ENCODE measurements at regions not wholly inside any gene's neighbourhood (a gene's known extent, or its start where the extent isn't known, plus 50 kb on each side); places are given as distances from the start of the nearest gene placed in this dataset.
"Not testable (repeated sequence)": the region's sequence is repeated elsewhere in the genome, so short reads cannot be mapped to it uniquely, and the experiment has no call there.

DNA sequence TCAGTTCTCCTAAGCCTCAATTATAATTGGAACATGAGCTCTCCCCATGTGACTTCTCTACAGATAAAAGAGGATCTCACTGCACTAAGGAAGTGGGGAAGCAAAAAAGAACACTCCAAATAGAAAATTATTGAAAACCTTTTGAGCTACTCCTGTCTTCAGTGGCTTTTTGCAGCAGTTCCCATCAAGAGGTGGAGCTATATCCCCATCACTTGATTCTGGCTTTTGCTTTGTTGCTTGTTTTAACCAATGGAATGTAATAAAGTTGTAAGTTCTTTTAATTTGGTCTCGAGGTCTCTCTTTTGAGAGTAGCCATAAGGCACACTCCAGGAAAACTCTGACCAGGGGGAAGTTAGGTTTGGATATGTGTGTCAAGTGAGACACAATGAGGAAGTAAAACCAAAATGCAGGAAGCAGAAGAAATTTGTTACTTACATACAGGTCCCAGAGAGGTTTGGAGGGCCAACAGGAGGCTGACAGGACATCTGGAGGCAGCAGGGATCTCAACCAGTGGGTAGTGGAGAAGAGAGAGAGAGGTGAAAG lies 569.4 kb downstream of the HTR7 start:
- intact Hi-C loops (cut with micrococcal nuclease), result no loop called here

DNA sequence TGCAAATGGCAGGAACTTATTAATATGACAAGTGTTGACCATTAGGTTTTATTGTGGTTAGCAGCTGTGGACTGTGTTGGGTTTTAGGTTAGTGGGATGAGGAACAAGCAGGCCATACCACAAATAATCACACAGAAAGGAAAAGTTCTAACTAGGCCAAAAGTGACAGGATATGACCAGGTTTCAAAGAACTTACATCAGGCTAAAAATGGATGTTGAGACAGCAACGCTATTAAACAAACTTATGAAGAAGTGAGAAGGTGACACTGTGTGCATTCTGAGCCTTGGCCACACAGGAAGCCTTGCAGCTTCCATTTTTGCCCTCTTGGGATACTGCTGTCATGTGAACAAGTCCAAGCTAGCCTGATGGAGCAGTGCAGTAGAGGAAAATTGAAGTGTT lies 568.8 kb downstream of the HTR7 start:
- intact Hi-C loops (cut with micrococcal nuclease), result no loop called here
- DNase-seq (no peak), ATAC-seq (peak; percentile 47)

More for the DNA sequence above, 569.4 kb downstream of the HTR7 start:
- ATAC-seq (peak; percentile 63), DNase-seq (no peak)

DNA sequence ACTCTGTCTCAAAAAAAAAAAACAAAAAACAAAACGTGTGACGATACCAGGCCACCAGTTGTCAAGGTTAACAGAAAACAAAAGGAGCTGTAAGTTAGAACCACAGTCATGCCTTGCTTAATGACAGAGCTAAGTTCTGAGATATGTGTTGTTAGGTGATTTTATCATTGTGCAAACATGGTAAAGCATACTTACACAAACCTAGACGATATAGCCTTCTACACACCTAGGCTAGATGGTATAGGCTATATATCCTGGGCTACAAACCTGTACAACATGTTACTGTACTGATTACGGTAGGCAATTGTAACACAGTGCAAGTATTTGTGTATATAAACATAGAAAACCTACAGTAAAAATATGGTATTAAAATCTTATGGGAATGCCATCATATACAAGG lies 564.2 kb downstream of the HTR7 start:
- no peak for DNase-seq
- intact Hi-C loops (cut with micrococcal nuclease), result no loop called here
- no peak for ATAC-seq

DNA sequence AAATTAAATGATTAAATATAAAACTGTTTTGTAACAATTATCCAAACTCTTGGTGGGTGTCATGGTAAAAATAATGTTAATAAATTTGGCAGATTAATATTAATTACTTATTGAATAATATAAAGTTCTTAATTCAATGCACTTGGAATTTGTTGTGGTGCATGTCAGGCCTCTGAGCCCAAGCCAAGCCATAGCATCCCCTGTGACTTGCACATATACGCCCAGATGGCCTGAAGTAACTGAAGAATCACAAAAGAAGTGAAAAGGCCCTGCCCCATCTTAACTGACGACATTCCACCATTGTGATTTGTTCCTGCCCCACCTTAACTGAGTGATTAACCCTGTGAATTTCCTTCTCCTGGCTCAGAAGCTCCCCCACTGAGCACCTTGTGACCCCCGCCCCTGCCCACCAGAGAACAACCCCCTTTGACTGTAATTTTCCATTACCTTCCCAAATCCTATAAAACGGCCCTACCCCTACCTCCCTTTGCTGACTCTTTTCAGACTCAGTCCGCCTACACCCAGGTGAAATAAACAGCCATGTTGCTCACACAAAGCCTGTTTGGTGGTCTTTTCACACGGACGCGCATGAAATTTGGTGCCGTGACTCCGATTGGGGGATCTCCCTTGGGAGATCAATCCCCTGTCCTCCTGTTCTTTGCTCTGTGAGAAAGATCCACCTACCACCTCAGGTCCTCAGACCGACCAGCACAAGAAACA lies 562.9 kb downstream of the HTR7 start:
- DNase-seq; intact Hi-C loops (cut with micrococcal nuclease); ATAC-seq: not testable (repeated sequence)

DNA sequence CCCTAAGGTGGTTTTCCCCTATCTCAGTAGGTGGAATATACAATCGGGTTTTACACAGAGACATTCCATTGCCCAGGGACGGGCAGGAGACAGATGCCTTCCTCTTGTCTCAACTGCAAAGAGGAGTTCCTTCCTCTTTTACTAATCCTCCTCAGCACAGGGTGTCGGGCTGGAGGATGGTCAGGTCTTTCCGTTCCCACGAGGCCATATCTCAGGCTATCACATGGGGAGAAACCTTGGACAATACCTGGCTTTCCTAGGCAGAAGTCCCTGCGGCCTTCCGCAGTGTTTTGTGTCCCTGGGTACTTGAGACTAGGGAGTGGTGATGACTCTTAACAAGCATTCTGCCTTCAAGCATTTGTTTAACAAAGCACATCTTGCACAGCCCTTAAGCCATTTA lies 555.8 kb downstream of the HTR7 start:
- DNase-seq; intact Hi-C loops (cut with micrococcal nuclease); ATAC-seq: not testable (repeated sequence)

DNA sequence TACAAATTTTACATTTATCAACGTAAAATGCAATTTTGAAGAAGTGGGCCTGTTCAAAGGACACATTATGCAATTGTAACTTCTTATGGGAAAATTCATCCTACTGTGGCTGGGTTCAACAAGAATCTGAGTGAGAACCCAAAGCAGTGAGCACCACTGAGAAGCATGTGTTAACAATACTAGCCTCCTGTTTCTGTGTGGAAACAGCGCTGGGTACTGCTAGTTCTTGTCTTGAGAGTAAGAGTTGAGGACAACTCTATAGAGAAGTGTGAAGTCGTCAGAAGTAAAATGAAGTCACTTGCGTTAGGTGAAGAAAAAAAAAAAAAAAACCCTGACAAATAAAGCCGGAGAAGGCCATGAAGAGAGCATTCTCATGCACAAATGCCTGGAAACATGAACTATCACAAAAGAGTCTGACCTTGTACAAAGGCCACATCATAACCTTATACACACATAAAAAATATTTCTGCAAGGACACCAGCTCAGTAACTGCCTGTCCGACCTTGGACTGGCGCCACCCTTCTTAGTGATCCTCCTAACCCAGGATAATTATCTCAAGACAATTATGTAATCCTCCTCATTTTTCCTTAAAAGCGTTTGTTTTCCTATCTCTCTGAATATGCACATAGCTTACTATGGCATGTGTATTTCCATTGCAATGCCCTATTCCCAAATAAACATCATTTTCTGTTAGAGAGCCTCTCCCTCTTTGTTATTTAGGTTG lies 554.9 kb downstream of the HTR7 start:
- ATAC-seq, result no peak
- intact Hi-C loops (cut with micrococcal nuclease), result no loop called here
- no peak for DNase-seq

DNA sequence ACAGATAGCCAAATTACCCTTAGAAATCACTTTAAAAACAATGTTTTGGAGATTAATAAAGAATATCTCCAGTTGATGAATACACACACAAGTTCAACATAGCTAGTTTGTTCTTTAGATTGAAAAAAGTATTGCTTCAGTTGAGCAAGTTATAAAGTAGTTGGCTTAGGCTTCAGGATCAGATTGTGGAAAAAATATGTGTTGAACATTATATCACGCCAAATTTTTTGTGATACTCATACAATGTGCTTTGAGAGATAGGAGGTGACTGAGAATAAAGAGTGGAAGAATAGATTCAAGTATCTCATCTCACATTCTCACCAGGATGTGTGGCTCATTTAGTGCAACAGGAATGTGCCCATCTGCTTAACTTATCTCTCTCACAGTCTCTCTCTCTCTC lies 553.3 kb downstream of the HTR7 start:
- no peak for ATAC-seq

DNA sequence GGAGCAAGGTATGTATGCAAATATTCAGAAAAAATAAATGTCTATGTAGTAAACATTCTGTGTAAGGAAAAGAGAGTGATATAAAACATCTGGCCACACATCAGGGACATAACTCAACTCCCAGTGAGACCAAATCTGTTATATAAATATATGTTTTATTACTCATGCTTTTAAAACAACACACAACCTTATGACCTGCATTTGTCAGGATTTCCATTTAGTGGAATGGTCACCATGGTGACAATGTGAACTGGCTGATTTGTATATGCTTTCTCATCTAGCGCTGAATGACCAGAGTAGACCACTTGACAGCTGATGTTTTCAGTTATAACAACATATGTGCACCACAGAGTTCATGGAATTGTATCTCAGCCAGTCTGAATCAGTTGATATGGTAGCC lies 551.7 kb downstream of the HTR7 start:
- ATAC-seq, result no peak
- intact Hi-C loops (cut with micrococcal nuclease), result no loop called here

More for the DNA sequence above, 553.3 kb downstream of the HTR7 start:
- intact Hi-C loops (cut with micrococcal nuclease), result no loop called here
- no peak for DNase-seq

DNA sequence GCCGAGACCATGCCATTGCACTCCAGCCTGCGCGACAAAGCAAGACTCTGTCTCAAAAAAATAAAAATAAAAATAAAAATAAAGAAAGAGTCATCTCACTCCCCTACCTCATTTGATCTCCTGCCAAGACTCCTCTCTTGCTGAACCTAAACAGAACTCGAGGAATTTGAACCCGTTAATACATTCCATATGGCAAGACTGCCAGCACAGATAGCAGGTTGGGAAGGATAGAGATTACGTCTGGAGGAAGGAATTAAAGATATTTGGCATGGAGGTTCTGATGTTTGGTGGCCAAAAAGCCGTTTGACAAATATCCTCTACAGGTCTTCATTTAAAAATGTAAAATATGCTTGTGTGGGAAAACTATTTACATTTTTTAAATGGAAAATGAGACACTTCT lies 549.6 kb downstream of the HTR7 start:
- DNase-seq, result no peak
- intact Hi-C loops (cut with micrococcal nuclease), result no loop called here
- ATAC-seq, result no peak

More for the DNA sequence above, 551.7 kb downstream of the HTR7 start:
- DNase-seq, result no peak

DNA sequence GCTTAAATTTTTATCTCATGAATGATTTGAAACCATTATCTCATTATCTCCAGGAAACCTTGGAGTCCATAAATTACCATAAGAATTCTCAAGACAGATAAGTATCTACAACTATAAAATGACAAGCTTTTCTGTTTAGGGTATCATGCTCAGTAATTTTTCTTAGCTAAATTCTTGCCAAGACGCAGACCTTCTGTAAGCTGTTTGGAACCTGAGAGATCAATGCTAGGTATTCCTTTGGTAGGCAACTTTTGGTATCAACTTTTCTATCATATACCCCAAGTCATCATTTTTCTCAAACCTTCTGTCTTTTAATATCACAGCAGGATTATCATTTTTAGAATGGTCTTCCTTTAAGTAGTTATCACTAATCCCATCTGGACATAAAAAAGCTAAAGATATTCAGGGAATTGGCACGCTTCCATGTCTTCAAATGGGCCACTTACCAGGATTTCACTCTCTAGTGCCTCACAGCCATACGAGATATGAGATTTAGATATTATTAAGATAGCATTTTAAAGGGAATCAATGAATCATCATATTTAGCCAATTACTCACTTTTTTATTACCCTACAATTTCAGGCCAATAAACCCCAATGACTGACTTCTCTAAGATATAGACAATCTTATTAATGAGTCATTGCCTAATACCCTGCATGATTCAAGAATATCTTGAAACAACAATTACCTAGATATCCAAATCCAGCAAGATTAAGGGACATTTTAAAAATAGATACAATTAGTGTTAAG lies 544.1 kb downstream of the HTR7 start:
- DNase-seq (no peak), ATAC-seq (no peak)
- intact Hi-C loops (cut with micrococcal nuclease), result no loop called here

DNA sequence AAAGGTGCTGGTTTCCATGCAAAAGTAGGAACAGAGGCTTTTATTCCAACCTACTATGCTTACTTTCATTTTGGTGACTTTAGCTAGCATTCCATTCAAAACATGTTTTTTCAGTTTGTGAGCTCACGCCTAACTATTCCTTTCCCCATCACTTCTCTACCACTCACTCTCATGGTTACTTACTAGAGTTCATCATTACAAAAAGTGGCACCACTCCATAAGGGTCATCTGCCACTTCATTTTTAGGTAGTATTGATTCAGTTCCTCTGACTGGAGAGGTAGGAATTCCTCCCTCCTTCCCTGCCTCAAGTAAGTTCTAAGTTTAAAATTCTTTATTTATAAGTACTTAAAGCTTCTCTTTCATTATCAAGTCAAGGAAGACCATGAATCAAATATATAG lies 543.1 kb downstream of the HTR7 start:
- DNase-seq, result no peak
- intact Hi-C loops (cut with micrococcal nuclease), result no loop called here
- ATAC-seq, result no peak

DNA sequence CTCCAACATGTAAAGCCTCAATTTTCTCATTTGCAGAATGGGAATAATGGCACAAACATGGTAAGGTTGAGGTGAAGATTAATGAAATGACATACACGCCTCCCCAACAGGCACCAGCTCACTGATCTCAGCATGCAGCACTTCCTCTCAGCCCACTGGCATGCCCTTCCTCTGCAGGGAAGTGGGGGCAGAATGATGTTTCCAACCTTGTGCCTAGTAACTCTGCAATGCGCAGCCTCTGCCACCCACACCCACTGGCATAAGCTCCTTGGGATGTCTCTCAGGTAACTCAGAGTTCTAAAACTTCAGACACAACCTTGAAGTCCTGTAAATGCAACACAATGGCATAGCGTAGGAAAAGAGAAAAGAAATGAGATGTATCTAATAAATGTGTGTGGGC lies 540.7 kb downstream of the HTR7 start:
- intact Hi-C loops (cut with micrococcal nuclease), result no loop called here
- no peak for DNase-seq
- ATAC-seq, result no peak

DNA sequence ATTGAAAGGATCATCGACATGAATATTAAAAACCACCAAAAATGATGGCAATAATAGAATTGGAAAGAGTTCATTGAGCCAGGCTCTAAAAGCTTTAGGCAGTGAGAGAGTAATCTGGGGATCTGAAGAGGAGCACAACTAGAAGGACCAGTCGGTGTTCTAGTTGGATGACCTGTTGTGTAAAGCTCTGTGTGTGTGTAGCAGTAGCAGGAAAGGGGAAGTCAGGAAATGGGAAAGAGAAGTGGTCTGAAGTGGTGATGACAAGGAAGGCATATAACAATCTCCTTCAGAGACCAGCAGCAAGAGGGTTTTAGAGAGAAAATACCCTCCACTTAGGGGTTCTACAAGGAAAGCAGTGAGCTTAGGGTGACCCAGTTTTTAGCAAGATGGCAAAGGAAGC lies 539.2 kb downstream of the HTR7 start:
- ATAC-seq (no peak), DNase-seq (no peak)
- intact Hi-C loops (cut with micrococcal nuclease), result no loop called here

DNA sequence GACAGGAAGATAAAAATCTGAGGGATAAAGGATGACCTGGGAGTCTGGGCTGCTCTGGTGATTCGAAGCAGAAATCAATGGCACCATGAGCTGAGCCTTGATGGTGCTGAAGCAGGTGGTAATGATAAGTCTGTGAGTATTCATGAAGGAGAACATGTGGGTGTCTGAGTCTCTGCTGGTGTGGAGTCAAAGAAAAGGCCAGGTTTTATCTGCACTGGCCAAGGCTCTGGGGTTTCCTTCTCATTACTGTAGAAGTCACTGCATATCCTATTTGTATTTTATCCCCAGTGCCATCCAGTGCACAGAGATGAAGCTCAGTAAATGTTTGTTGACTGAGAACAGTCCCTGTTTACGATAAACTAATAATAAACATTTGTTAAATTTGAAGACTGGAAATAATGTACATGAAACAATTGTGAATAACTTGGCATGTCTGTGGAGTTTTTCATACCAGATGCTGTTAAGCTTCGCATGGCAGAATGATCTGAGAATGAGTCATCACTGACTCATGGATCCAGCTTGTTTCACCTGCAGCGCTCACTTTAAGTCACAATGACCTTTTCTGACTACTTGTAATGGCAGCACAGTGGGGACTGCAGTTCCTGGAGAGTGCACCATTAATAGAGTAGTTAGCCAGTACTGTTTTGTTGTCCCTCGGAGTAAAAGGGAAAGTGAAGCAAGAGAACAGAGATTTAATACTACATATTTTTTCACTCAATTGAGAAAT lies 538.5 kb downstream of the HTR7 start:
- intact Hi-C loops (cut with micrococcal nuclease), result no loop called here
- no peak for ATAC-seq
- DNase-seq, result no peak

DNA sequence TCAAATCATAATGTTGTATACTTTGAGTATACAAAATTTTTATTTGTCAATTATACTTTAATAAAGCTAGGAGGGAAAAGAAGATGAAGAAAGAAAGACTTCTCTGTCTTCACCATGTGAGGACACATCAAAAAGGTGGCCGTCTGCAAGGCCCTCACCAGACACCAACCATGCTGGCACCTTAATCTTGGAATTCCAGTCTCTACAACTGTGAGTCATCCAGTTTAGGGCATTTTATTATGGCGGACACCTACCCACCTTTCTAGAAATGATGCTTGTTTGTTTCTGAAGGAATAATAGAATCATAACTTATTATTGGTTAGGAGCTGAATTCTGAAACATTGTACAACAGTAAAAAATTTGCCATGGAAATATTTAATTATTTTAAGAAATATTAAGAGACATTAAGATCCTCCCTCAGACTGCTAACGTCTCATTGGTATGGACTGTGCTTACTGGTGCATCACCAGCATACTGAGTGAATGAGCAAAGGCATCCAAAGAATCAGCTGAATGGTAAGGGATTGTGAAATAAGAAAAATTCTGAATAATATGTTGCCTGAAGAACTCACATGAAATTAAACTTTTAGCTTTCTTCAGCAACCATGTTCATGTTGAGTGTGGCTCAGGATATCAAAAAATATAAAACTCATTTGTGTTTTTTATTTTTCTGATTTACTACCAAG lies 536.6 kb downstream of the HTR7 start:
- intact Hi-C loops (cut with micrococcal nuclease), result no loop called here
- no peak for ATAC-seq
- no peak for DNase-seq

DNA sequence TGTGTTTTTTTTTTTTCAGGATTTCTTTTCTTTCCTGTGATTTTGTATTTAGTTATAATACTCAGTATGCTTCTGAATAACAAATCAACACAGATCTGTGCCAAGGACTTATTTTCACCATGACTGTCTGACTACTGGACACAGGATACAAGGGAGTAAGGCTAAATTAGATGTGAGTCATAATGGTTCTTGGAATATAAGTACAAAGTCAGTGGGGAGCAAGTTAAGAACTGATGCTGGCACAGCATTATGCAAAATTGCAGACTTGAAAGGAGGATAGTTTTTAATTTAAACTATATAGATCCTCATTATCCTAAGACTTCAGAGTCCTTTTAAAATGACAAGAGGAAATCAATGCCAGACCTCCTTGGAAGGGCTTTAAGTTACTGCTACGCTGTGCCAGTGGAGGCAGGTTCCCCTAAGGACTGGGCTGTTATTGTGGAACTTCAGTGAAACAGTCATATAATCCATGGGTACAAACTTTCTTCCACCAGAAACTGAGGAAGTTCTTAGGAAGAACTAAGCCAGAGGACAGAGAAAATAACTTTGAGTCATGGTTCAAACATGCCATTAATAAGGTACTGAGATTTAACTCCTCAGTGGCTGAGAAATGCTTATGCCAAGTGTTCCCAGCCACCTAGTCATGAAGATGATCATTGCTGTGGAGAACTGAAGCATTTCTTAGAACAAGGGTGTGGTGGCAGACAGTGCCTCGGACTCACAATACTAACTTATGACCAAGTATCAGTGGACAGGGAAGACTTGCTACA lies 531.2 kb downstream of the HTR7 start:
- no peak for DNase-seq
- intact Hi-C loops (cut with micrococcal nuclease), result no loop called here
- no peak for ATAC-seq

DNA sequence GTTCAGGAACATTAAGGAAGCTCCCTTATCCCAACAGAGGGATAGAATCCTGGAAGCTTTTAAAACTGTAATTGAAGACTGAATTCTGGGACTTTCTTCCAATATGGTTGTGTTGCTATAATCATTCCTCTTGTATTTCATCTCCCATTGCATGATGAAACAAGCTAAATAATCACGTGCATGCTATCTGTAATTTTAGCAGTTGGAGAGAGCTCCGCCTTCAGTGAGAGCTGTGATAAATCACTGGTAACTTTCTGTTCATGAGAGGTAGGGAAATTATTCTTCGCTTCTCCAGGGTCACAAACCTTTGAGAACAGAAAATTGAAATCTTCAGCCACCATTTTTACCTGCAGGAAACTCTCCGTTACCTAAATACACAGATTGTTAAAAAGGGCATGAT lies 530.2 kb downstream of the HTR7 start:
- no peak for ATAC-seq
- intact Hi-C loops (cut with micrococcal nuclease), result no loop called here
- no peak for DNase-seq

DNA sequence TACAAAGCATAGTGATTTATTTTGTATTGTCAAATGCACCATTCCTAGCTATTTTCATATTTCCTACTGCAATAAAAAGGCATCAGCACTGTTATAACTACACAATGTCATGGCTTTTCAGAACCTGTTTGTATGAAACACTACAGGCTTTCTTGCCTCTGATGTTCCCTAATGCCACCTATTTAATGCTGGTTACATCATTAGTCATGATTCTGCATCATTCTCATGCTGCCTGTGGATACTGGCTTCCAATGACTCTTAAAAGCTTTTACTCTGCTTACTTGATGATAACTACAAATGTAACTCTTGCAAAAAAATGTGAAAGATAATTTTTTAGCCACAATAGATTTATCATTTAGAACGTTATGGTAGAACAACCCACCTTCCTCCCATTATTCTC lies 529.4 kb downstream of the HTR7 start:
- ATAC-seq (no peak), DNase-seq (no peak)
- intact Hi-C loops (cut with micrococcal nuclease), result no loop called here

Data from left ventricle myocardium superior (tissue), 1 donor.